PFSK-1 (cell line): ENCODE measurements at regions not wholly inside any gene's neighbourhood (a gene's known extent, or its start where the extent isn't known, plus 50 kb on each side); places are given as distances from the start of the nearest gene placed in this dataset.

Experiments
- FOXP2 ChIP-seq: optimal IDR thresholded peaks from 2 replicates; pipeline ENCODE3; 2011; ENCODE audit warnings: borderline replicate concordance, control low read depth, inconsistent platforms; ENCODE audit not compliant: insufficient read depth; ENCODE audit errors: extremely low read length, extremely low read depth
- POLR2AphosphoS5 ChIP-seq: IDR thresholded peaks from 2 replicates; pipeline ENCODE4 v1.6.1; 2012; ENCODE audit warnings: low read depth, mild to moderate bottlenecking, control low read depth, low read length, moderate library complexity
- REST ChIP-seq, 2 experiments: IDR thresholded peaks; 2 replicates each; pipeline versions ENCODE4 v1.6.1 to v1.8.0; 2011 to 2012; ENCODE audit warnings: low read depth in 2 of 2, low read length in 2 of 2, control low read depth in 1 of 2, inconsistent platforms in 1 of 2, mild to moderate bottlenecking in 1 of 2, moderate library complexity in 1 of 2; ENCODE audit not compliant: insufficient read depth in 1 of 2
- SIN3A ChIP-seq: IDR thresholded peaks from 2 replicates; pipeline ENCODE4 v1.6.1; 2012; ENCODE audit warnings: mild to moderate bottlenecking, low read length, moderate library complexity, borderline replicate concordance; ENCODE audit not compliant: insufficient read depth
- TAF1 ChIP-seq: IDR thresholded peaks from 2 replicates; pipeline ENCODE4 v1.6.1; 2012; ENCODE audit warnings: low read length, control low read depth, borderline replicate concordance; ENCODE audit not compliant: insufficient read depth

- TF ChIP-seq TAF1 (no peak), REST (IDR thresholded peaks at IDR 0.05; ENCODE audit: insufficient read depth in 1 of 2, low read depth in 2 of 2, low read length in 2 of 2) (no peak), POLR2AphosphoS5 (no peak), SIN3A (no peak), FOXP2 (no peak)
These were observed 264.2 kb upstream of the TNP1 start for GRCh38 chr2:217124050-217124449.
